ENCODE measurements at regions not wholly inside any gene's neighbourhood (a gene's known extent, or its start where the extent isn't known, plus 50 kb on each side); places are given as distances from the start of the nearest gene placed in this dataset.

- TF ChIP-seq TERF1 (CRISPR knock-in tag; IDR thresholded peaks at IDR 0.05) = no peak
- no peak for TF ChIP-seq TAF15 (IDR thresholded peaks at IDR 0.05; ENCODE audit: low read depth, low read length, poor library complexity, severe bottlenecking)
- no peak for TF ChIP-seq POLR2AphosphoS2 (IDR thresholded peaks at IDR 0.05; ENCODE audit: low read depth, low read length)
- peak; percentile 89 for TF ChIP-seq ZBTB33 (CRISPR knock-in tag; IDR thresholded peaks at IDR 0.05)
- peak; percentile 52; the same call in 1 of the 2 replicates for TF ChIP-seq ZNF768 (CRISPR knock-in tag; IDR thresholded peaks at IDR 0.05)
- no peak for TF ChIP-seq TBP (CRISPR knock-in tag; IDR thresholded peaks at IDR 0.05)
These were observed 126.1 kb downstream of the SEC14L1 start (continued) for GRCh38 chr17:77266891-77267341.

GRCh38 chr17:77269696-77270681 lies 129.2 kb downstream of the SEC14L1 start:
- Histone ChIP-seq H2AFZ (ENCODE audit: low read length) (no peak overlapping the region), H4K20me1 (ENCODE audit: insufficient read depth, low read length) (no peaks in the 10 kb centered on the region), H3K9me3 (ENCODE audit: low read length) (no peaks in the 10 kb centered on the region), H3K4me1 (ENCODE audit: insufficient read depth, low read length) (peaks cover 35% of the 10 kb centered on the region), H3K4me3 (replicated peaks in 1 of 3; ENCODE audit: insufficient read depth in 1 of 3, low read depth in 2 of 3, low read length in 3 of 3) (no peak overlapping the region), H3K27ac (ENCODE audit: extremely low read length, insufficient read depth, low read length) (no peak overlapping the region), H3K4me2 (ENCODE audit: low read depth, low read length) (no peak overlapping the region; the same call in 1 of the 2 replicates), H3K79me2 (ENCODE audit: insufficient read depth, low read length) (no peaks in the 10 kb centered on the region), H3K9ac (ENCODE audit: insufficient read depth, low read depth, low read length) (no peak overlapping the region), H3K36me3 (replicated peaks in 1 of 2; ENCODE audit: control insufficient read depth in 1 of 2, insufficient read depth in 2 of 2, low read length in 2 of 2) (no peaks in the 10 kb centered on the region), H3K27me3 (ENCODE audit: control insufficient read depth in 1 of 2, insufficient read depth in 2 of 2, low read length in 2 of 2) (peaks cover 2 to 5% of the 10 kb centered on the region in 2 experiments; a peak in 1 of 5 replicates)
- WGBS (ENCODE audit: low lambda C conversion rate) = 41% methylated on average over 18 of the region's 18 CpGs
- DNase-seq (ENCODE audit: low spot score) (no peak), ATAC-seq (peak; percentile 18; the same call in 2 of the 3 replicates), FAIRE-seq (no peak)
- POLR2A ChIA-PET = interaction anchor here (1.6 kb wide), 1 partner anchor 16 kb away, joined by 3 read pairs; no protein-coding TSS in a partner anchor
- in situ Hi-C loops (cut with HindIII; ENCODE audit: extremely low pct_ligation_motif_present, low pct_unique_long_range_greater_than_20kb) = no loop called here
- BruUV-seq (replicated peaks) = no TSS peak
- intact Hi-C loops (cut with micrococcal nuclease; ENCODE audit: unreplicated experiment) = no loop called here
- CTCF ChIA-PET (ENCODE audit: low intra/inter-chr PET ratio, low total read pairs) = no interaction called here
- peak; percentile 42 for TF ChIP-seq FOSL2 (CRISPR knock-in tag; IDR thresholded peaks at IDR 0.05)
- TF ChIP-seq MTA1 (CRISPR knock-in tag; IDR thresholded peaks at IDR 0.05; ENCODE audit: borderline replicate concordance) = no peak
- TF ChIP-seq BCL6 (CRISPR knock-in tag; IDR thresholded peaks at IDR 0.05) = no peak
- no peak for TF ChIP-seq REPIN1 (CRISPR knock-in tag; IDR thresholded peaks at IDR 0.05; ENCODE audit: borderline replicate concordance, low read depth)
- peak; percentile 39; the same call in 1 of the 2 replicates for TF ChIP-seq ZBTB33 (CRISPR knock-in tag; IDR thresholded peaks at IDR 0.05)
- TF ChIP-seq ARID3A (IDR thresholded peaks at IDR 0.05; ENCODE audit: low read depth, low read length) = no peak

All from HepG2 (cell line).